Activated CD8-positive, alpha-beta memory T cell treated with anti-CD3 and anti-CD28 coated beads for 1 hour (primary cell): ENCODE measurements at regions not wholly inside any gene's neighbourhood (a gene's known extent, or its start where the extent isn't known, plus 50 kb on each side); places are given as distances from the start of the nearest gene placed in this dataset.
"Not testable (repeated sequence)": the region's sequence is repeated elsewhere in the genome, so short reads cannot be mapped to it uniquely, and the experiment has no call there.

Experiments
- DNase-seq, 2 donors: peaks; one replicate each; pipeline ENCODE4 v3.0.0-alpha.2; 2020; ENCODE audit warnings: low read depth in 1 of 2; ENCODE audit errors: extremely low read depth in 1 of 2

- not testable (repeated sequence) for DNase-seq
Measured at GRCh38 chr2:131639001-131639620, 111.4 kb downstream of the CCDC74A start.

- DNase-seq, result no peak
Measured at GRCh38 chr2:131641414-131642206, 113.9 kb downstream of the CCDC74A start.

- DNase-seq, result not testable (repeated sequence)
Measured at GRCh38 chr2:131643180-131643579, 115.5 kb downstream of the CCDC74A start.

GRCh38 chr2:131645177-131645765 lies 117.6 kb downstream of the CCDC74A start:
- DNase-seq, result no peak

GRCh38 chr2:131646220-131646619 lies 118.5 kb downstream of the CCDC74A start:
- DNase-seq, result not testable (repeated sequence)

GRCh38 chr2:131646669-131647297 lies 119.1 kb downstream of the CCDC74A start:
- DNase-seq, result no peak

- not testable (repeated sequence) for DNase-seq
Measured at GRCh38 chr2:131648565-131648964, 120.9 kb downstream of the CCDC74A start.

GRCh38 chr2:131652246-131652645 lies 124.6 kb downstream of the CCDC74A start:
- not testable (repeated sequence) for DNase-seq

- not testable (repeated sequence) for DNase-seq
Measured at GRCh38 chr2:131654107-131654506, 126.4 kb downstream of the CCDC74A start.

GRCh38 chr2:131656816-131657633 lies 129.3 kb downstream of the CCDC74A start:
- no peak for DNase-seq

- DNase-seq, result no peak
Measured at GRCh38 chr2:131657895-131658768, 130.4 kb downstream of the CCDC74A start.

GRCh38 chr2:131658769-131659131 lies 131.1 kb downstream of the CCDC74A start:
- DNase-seq, result no peak

- DNase-seq, result no peak
Measured at GRCh38 chr2:131659168-131659572, 131.5 kb downstream of the CCDC74A start.

- DNase-seq, result not testable (repeated sequence)
Measured at GRCh38 chr2:131661101-131661782, 133.6 kb downstream of the CCDC74A start.

- not testable (repeated sequence) for DNase-seq
Measured at GRCh38 chr2:131661884-131662535, 134.3 kb downstream of the CCDC74A start.

GRCh38 chr2:131663501-131663900 lies 135.8 kb downstream of the CCDC74A start:
- DNase-seq, result not testable (repeated sequence)

- DNase-seq, result not testable (repeated sequence)
Measured at GRCh38 chr2:131665716-131666115, 138.0 kb downstream of the CCDC74A start.

GRCh38 chr2:131668794-131669540 lies 141.3 kb downstream of the CCDC74A start:
- DNase-seq, result not testable (repeated sequence)
